AG04450 (cell line): ENCODE measurements at regions not wholly inside any gene's neighbourhood (a gene's known extent, or its start where the extent isn't known, plus 50 kb on each side); places are given as distances from the start of the nearest gene placed in this dataset.

Experiments used
- CTCF ChIA-PET: fragments of 300-600, 350-600 bp; formaldehyde crosslinking; extraction: SDS; loops from one replicate; lab custom pipeline; 2022; ENCODE audit warnings: antibody characterized with exemption, inconsistent platforms; lab: Charles Lee
- POLR2A ChIA-PET: fragments of 350-600 bp; formaldehyde crosslinking; extraction: SDS; loops from one replicate; lab custom pipeline; 2021; ENCODE audit warnings: antibody characterized with exemption, inconsistent platforms; lab: Yijun Ruan, JAX
- DNase-seq: peaks from one replicate; pipeline ENCODE4 v3.0.0-alpha.2; 2011; ENCODE audit warnings: low read depth, low spot score
- H3K27ac ChIP-seq: one replicate; pipeline ENCODE4 v1.5.1; 2012; ENCODE audit warnings: low read depth, low read length, control low read depth
- H3K27me3 ChIP-seq: one replicate; pipeline ENCODE4 v1.6.0; 2012; ENCODE audit warnings: low read length; ENCODE audit not compliant: control insufficient read depth, insufficient read depth
- H3K4me3 ChIP-seq: 2 replicates; pipeline ENCODE4 v1.5.1; 2011; ENCODE audit warnings: mild to moderate bottlenecking, low read depth, low read length, control low read depth
- H3K9me3 ChIP-seq: 2 replicates; pipeline ENCODE4 v1.5.1; 2012; ENCODE audit warnings: low read length; ENCODE audit not compliant: control insufficient read depth, insufficient read depth
- CTCF ChIP-seq: IDR thresholded peaks from 2 replicates; pipeline ENCODE4 v1.5.1; 2011; ENCODE audit warnings: low read depth, low read length, control low read depth, inconsistent platforms

GRCh38 chr16:13613165-13613564, 306.8 kb upstream of the ERCC4 start:
- Histone ChIP-seq H3K27ac (no peak overlapping the region), H3K4me3 (no peak overlapping the region), H3K9me3 (peaks cover 32% of the 10 kb centered on the region), H3K27me3 (no peaks in the 10 kb centered on the region)
- ChIA-PET POLR2A (no interaction called here), CTCF (no interaction called here)
- no peak for DNase-seq
- no peak for TF ChIP-seq CTCF

- no peak for TF ChIP-seq CTCF
- Histone ChIP-seq H3K4me3 (no peak overlapping the region), H3K27me3 (no peaks in the 10 kb centered on the region), H3K9me3 (peaks cover 24% of the 10 kb centered on the region), H3K27ac (no peak overlapping the region)
- POLR2A ChIA-PET, result no interaction called here
- no peak for DNase-seq
- CTCF ChIA-PET, result no interaction called here
Measured at GRCh38 chr16:13621639-13622038, 298.3 kb upstream of the ERCC4 start.

GRCh38 chr16:13628156-13628555, 291.8 kb upstream of the ERCC4 start:
- POLR2A ChIA-PET, result no interaction called here
- no peak overlapping the region for H3K27ac ChIP-seq
- TF ChIP-seq CTCF, result no peak
- no peaks in the 10 kb centered on the region for H3K27me3 ChIP-seq
- CTCF ChIA-PET, result no interaction called here
- peaks cover 9% of the 10 kb centered on the region; the same call in 1 of the 2 replicates for H3K9me3 ChIP-seq
- DNase-seq, result no peak
- no peak overlapping the region for H3K4me3 ChIP-seq

- no peak overlapping the region for H3K27ac ChIP-seq
- ChIA-PET CTCF (no interaction called here), POLR2A (no interaction called here)
Measured at GRCh38 chr16:13629704-13630103, 290.2 kb upstream of the ERCC4 start.

GRCh38 chr16:13630374-13630773, 289.6 kb upstream of the ERCC4 start:
- POLR2A ChIA-PET, result no interaction called here

More at GRCh38 chr16:13629704-13630103, 290.2 kb upstream of the ERCC4 start:
- no peak overlapping the region for H3K4me3 ChIP-seq
- no peaks in the 10 kb centered on the region for H3K27me3 ChIP-seq
- no peak for DNase-seq
- H3K9me3 ChIP-seq, result peaks cover 16% of the 10 kb centered on the region
- TF ChIP-seq CTCF, result no peak

More at GRCh38 chr16:13630374-13630773, 289.6 kb upstream of the ERCC4 start:
- peaks cover 22% of the 10 kb centered on the region for H3K9me3 ChIP-seq
- no peak for DNase-seq
- no peaks in the 10 kb centered on the region for H3K27me3 ChIP-seq
- TF ChIP-seq CTCF, result no peak
- no peak overlapping the region for H3K4me3 ChIP-seq
- H3K27ac ChIP-seq, result no peak overlapping the region
- CTCF ChIA-PET, result no interaction called here
